NB4 (cell line): ENCODE measurements at regions not wholly inside any gene's neighbourhood (a gene's known extent, or its start where the extent isn't known, plus 50 kb on each side); places are given as distances from the start of the nearest gene placed in this dataset.

ENCODE experiments used
- DNase-seq: peaks from one replicate; pipeline ENCODE4 v3.0.0; 2010; ENCODE audit warnings: low read depth
- H3K4me3 ChIP-seq: one replicate; pipeline ENCODE4 v1.5.1; 2011; ENCODE audit warnings: mild to moderate bottlenecking, low read depth, low read length, moderate library complexity
- CTCF ChIP-seq: IDR thresholded peaks from one replicate; pipeline ENCODE4 v1.5.1; 2012; ENCODE audit warnings: low read depth, low read length
- MAX ChIP-seq: IDR thresholded peaks from 2 replicates; pipeline ENCODE4 v1.6.1; 2011; ENCODE audit warnings: low read depth, low read length
- MYC ChIP-seq: IDR thresholded peaks from 2 replicates; pipeline ENCODE4 v1.6.1; 2011; ENCODE audit warnings: low read depth, low read length
- POLR2A ChIP-seq: IDR thresholded peaks from 2 replicates; pipeline ENCODE4 v1.6.1; 2011; ENCODE audit warnings: mild to moderate bottlenecking; ENCODE audit not compliant: insufficient read length; ENCODE audit errors: extremely low read depth

GRCh38 chr16:85195900-85196772 lies 83.9 kb upstream of the CIBAR2 start:
- DNase-seq = no peak
- H3K4me3 ChIP-seq = no peak overlapping the region
- TF ChIP-seq MYC = no peak
- TF ChIP-seq POLR2A = no peak
- no peak for TF ChIP-seq CTCF
- TF ChIP-seq MAX = no peak

GRCh38 chr16:85196976-85197375 lies 84.7 kb upstream of the CIBAR2 start:
- TF ChIP-seq CTCF = no peak
- DNase-seq = no peak
- no peak overlapping the region for H3K4me3 ChIP-seq

- no peak overlapping the region for H3K4me3 ChIP-seq
- DNase-seq = no peak
- TF ChIP-seq CTCF (no peak), MAX (no peak), MYC (no peak), POLR2A (no peak)
Observed at GRCh38 chr16:85197611-85198566, 85.6 kb upstream of the CIBAR2 start.

GRCh38 chr16:85199069-85199725 lies 86.9 kb upstream of the CIBAR2 start:
- TF ChIP-seq MYC = no peak
- no peak for TF ChIP-seq MAX
- DNase-seq = no peak

GRCh38 chr16:85199880-85200279 lies 87.6 kb upstream of the CIBAR2 start:
- DNase-seq = no peak
- no peak overlapping the region for H3K4me3 ChIP-seq
- no peak for TF ChIP-seq MAX
- no peak for TF ChIP-seq MYC
- TF ChIP-seq CTCF = no peak

More at GRCh38 chr16:85199069-85199725, 86.9 kb upstream of the CIBAR2 start:
- no peak overlapping the region for H3K4me3 ChIP-seq
